Neural cell (in vitro differentiated cells): ENCODE measurements at regions not wholly inside any gene's neighbourhood (a gene's known extent, or its start where the extent isn't known, plus 50 kb on each side); places are given as distances from the start of the nearest gene placed in this dataset.

Experiments used
- H2AFZ ChIP-seq: fragments of 200-600, 300-800 bp; sonication (generic), shearing (Covaris generic); 2 replicates; pipeline ENCODE4 v1.6.0; 2014; ENCODE audit warnings: low read depth, mild to moderate bottlenecking, antibody characterized with exemption, low read length, moderate library complexity
- H3F3A ChIP-seq: fragments of 200-600 bp; shearing (Covaris generic); 2 replicates; pipeline ENCODE4 v1.6.1; 2016; ENCODE audit warnings: mild to moderate bottlenecking, moderate library complexity, mixed read lengths, antibody characterized with exemption, low read length; ENCODE audit not compliant: insufficient read depth, poor library complexity, severe bottlenecking
- H3K27ac ChIP-seq: fragments of 200-600, 300-800 bp; sonication (generic), shearing (Covaris generic); 2 replicates; pipeline ENCODE4 v1.5.1; 2014; ENCODE audit warnings: mild to moderate bottlenecking, low read length, moderate library complexity
- H3K27me3 ChIP-seq: fragments of 300-800, 200-600 bp; sonication (generic), shearing (Covaris generic); 2 replicates; pipeline ENCODE4 v1.6.0; 2014; ENCODE audit warnings: mild to moderate bottlenecking, low read depth, low read length, moderate library complexity; ENCODE audit not compliant: insufficient read depth
- H3K36me3 ChIP-seq: fragments of 300-800, 200-600 bp; sonication (generic), shearing (Covaris generic); 2 replicates; pipeline ENCODE4 v1.5.1; 2014; ENCODE audit warnings: mild to moderate bottlenecking, antibody characterized with exemption, low read length, moderate library complexity; ENCODE audit not compliant: insufficient read depth
- H3K4me2 ChIP-seq: fragments of 300-800, 200-600 bp; sonication (generic), shearing (Covaris generic); 2 replicates; pipeline ENCODE4 v1.6.0; 2014; ENCODE audit warnings: mild to moderate bottlenecking, low read length
- H3K4me3 ChIP-seq: fragments of 300-800, 200-600 bp; sonication (generic), shearing (Covaris generic); 2 replicates; pipeline ENCODE4 v1.5.1; 2014; ENCODE audit warnings: mild to moderate bottlenecking, low read length, moderate library complexity
- H3K79me2 ChIP-seq: fragments of 200-600 bp; shearing (Covaris generic); replicated peaks from 2 replicates; pipeline ENCODE4 v1.6.0; 2014; ENCODE audit warnings: mild to moderate bottlenecking, low read length, moderate library complexity; ENCODE audit not compliant: insufficient read depth
- H3K9ac ChIP-seq: fragments of 300-800, 200-600 bp; sonication (generic), shearing (Covaris generic); 2 replicates; pipeline ENCODE4 v1.6.1; 2016; ENCODE audit warnings: mild to moderate bottlenecking, low read length, mixed read lengths
- H3K9me2 ChIP-seq: fragments of 200-600 bp; shearing (Covaris generic); 2 replicates; pipeline ENCODE4 v1.6.1; 2016; ENCODE audit warnings: mild to moderate bottlenecking, low read length, mixed read lengths; ENCODE audit not compliant: insufficient read depth
- H3K9me3 ChIP-seq: fragments of 200-600, 300-800 bp; sonication (generic), shearing (Covaris generic); 2 replicates; pipeline ENCODE4 v1.6.1; 2016; ENCODE audit warnings: mild to moderate bottlenecking, mixed run types, low read length, moderate library complexity, mixed read lengths
- H4K20me1 ChIP-seq: fragments of 200-600 bp; shearing (Covaris generic); 2 replicates; pipeline ENCODE4 v1.6.1; 2016; ENCODE audit warnings: mild to moderate bottlenecking, mixed run types; ENCODE audit not compliant: insufficient read depth
- CTCF ChIP-seq: fragments of 450-650 bp; IDR thresholded peaks from 2 replicates; pipeline ENCODE4 v1.5.1; 2014; ENCODE audit warnings: antibody characterized with exemption, mild to moderate bottlenecking, moderate library complexity; ENCODE audit not compliant: poor library complexity, severe bottlenecking
- EP300 ChIP-seq: fragments of 450-650 bp; conservative IDR thresholded peaks from 2 replicates; pipeline ENCODE4 v1.6.1; 2014; ENCODE audit warnings: antibody characterized with exemption, mild to moderate bottlenecking, moderate library complexity; ENCODE audit not compliant: poor library complexity, severe bottlenecking
- EZH2 ChIP-seq: fragments of 200-600, 300-800 bp; shearing (Covaris generic), sonication (generic); IDR thresholded peaks from 2 replicates; pipeline ENCODE4 v1.6.1; 2014; ENCODE audit warnings: antibody characterized with exemption, low read length, borderline replicate concordance, mild to moderate bottlenecking; ENCODE audit not compliant: insufficient read depth, poor library complexity, severe bottlenecking
- MXI1 ChIP-seq: fragments of 450-650 bp; conservative IDR thresholded peaks from 2 replicates; pipeline ENCODE4 v1.6.1; 2014; ENCODE audit warnings: antibody characterized with exemption, mild to moderate bottlenecking; ENCODE audit not compliant: poor library complexity, severe bottlenecking
- POLR2AphosphoS5 ChIP-seq: IDR thresholded peaks from 2 replicates; pipeline ENCODE4 v1.6.1; 2012
- RAD21 ChIP-seq: fragments of 450-650 bp; conservative IDR thresholded peaks from 2 replicates; pipeline ENCODE4 v1.6.1; 2014; ENCODE audit warnings: antibody characterized with exemption, mild to moderate bottlenecking, moderate library complexity
- SMC3 ChIP-seq: fragments of 450-650 bp; conservative IDR thresholded peaks from 2 replicates; pipeline ENCODE4 v1.6.1; 2014; ENCODE audit warnings: antibody characterized with exemption, mild to moderate bottlenecking, moderate library complexity; ENCODE audit not compliant: poor library complexity
- TAF1 ChIP-seq: IDR thresholded peaks from 2 replicates; pipeline ENCODE4 v1.6.1; 2012; ENCODE audit warnings: low read depth
- TF ChIP-seq, protein P1 (sequence below): IDR thresholded peaks from 2 replicates; pipeline ENCODE4 v1.6.1; 2012; ENCODE audit warnings: borderline replicate concordance

DNA sequence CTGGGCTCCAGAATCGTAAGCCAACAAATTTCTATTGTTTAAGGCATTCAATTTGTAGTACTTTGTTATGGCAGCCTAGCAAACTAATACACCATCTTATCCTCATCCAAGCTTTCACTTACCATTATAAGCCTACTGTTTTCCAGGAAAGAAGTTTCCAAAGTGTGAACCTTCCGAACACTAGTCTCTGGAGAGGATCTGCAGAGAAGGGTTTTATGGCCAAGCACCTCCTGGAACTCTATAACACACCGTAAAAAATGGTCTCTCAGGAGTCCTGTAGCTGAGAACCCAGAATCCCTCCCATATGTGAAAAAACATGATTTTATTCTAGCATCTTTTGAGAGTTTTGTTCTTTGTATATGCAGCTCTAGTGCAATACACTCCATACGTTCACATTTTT lies 142.1 kb downstream of the POSTN start:
- H3K9ac ChIP-seq, result no peak overlapping the region
- TF ChIP-seq EP300, result no peak
- no peak for TF ChIP-seq RAD21
- TF ChIP-seq MXI1, result no peak
- TF ChIP-seq TAF1, result no peak
- TF ChIP-seq SMC3, result no peak
- no peak for TF ChIP-seq POLR2AphosphoS5
- no peaks in the 10 kb centered on the region for H3F3A ChIP-seq
- no peak overlapping the region for H3K4me2 ChIP-seq
- H3K79me2 ChIP-seq, result no peaks in the 10 kb centered on the region
- no peaks in the 10 kb centered on the region for H4K20me1 ChIP-seq
- H3K27ac ChIP-seq, result no peak overlapping the region
- no peaks in the 10 kb centered on the region for H3K36me3 ChIP-seq
- no peak overlapping the region for H2AFZ ChIP-seq
- no peak overlapping the region for H3K4me3 ChIP-seq
- no peaks in the 10 kb centered on the region for H3K9me3 ChIP-seq
- H3K9me2 ChIP-seq, result no peaks in the 10 kb centered on the region
- H3K27me3 ChIP-seq, result no peaks in the 10 kb centered on the region

GRCh38 chr13:37456041-37456440 lies 142.5 kb downstream of the POSTN start:
- no peak overlapping the region for H3K4me3 ChIP-seq
- no peaks in the 10 kb centered on the region for H3K9me3 ChIP-seq
- no peak overlapping the region for H3K4me2 ChIP-seq
- H3K27ac ChIP-seq, result no peak overlapping the region
- no peak overlapping the region for H3K9ac ChIP-seq
- no peaks in the 10 kb centered on the region for H3K79me2 ChIP-seq
- no peaks in the 10 kb centered on the region for H3F3A ChIP-seq
- TF ChIP-seq CTCF (no peak), RAD21 (no peak), POLR2AphosphoS5 (no peak), SMC3 (no peak), TAF1 (no peak), MXI1 (no peak), EP300 (no peak), EZH2 (no peak)
- TF ChIP-seq, protein P1, sequence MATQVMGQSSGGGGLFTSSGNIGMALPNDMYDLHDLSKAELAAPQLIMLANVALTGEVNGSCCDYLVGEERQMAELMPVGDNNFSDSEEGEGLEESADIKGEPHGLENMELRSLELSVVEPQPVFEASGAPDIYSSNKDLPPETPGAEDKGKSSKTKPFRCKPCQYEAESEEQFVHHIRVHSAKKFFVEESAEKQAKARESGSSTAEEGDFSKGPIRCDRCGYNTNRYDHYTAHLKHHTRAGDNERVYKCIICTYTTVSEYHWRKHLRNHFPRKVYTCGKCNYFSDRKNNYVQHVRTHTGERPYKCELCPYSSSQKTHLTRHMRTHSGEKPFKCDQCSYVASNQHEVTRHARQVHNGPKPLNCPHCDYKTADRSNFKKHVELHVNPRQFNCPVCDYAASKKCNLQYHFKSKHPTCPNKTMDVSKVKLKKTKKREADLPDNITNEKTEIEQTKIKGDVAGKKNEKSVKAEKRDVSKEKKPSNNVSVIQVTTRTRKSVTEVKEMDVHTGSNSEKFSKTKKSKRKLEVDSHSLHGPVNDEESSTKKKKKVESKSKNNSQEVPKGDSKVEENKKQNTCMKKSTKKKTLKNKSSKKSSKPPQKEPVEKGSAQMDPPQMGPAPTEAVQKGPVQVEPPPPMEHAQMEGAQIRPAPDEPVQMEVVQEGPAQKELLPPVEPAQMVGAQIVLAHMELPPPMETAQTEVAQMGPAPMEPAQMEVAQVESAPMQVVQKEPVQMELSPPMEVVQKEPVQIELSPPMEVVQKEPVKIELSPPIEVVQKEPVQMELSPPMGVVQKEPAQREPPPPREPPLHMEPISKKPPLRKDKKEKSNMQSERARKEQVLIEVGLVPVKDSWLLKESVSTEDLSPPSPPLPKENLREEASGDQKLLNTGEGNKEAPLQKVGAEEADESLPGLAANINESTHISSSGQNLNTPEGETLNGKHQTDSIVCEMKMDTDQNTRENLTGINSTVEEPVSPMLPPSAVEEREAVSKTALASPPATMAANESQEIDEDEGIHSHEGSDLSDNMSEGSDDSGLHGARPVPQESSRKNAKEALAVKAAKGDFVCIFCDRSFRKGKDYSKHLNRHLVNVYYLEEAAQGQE, result no peak
- no peaks in the 10 kb centered on the region for H3K27me3 ChIP-seq
- H4K20me1 ChIP-seq, result no peaks in the 10 kb centered on the region
- H3K36me3 ChIP-seq, result no peaks in the 10 kb centered on the region
- H2AFZ ChIP-seq, result no peak overlapping the region
- no peaks in the 10 kb centered on the region for H3K9me2 ChIP-seq

GRCh38 chr13:37453246-37453645 lies 145.3 kb downstream of the POSTN start:
- TF ChIP-seq SMC3 (no peak), RAD21 (no peak), TAF1 (no peak), POLR2AphosphoS5 (no peak), MXI1 (no peak), EP300 (no peak), EZH2 (no peak)
- TF ChIP-seq, protein P1, result no peak
- H3F3A ChIP-seq, result no peaks in the 10 kb centered on the region

More at GRCh38 chr13:37453246-37453645, 145.3 kb downstream of the POSTN start:
- Histone ChIP-seq H3K9me3 (no peaks in the 10 kb centered on the region), H3K27me3 (no peaks in the 10 kb centered on the region), H3K79me2 (no peaks in the 10 kb centered on the region), H3K27ac (no peak overlapping the region), H4K20me1 (no peaks in the 10 kb centered on the region), H3K9me2 (no peaks in the 10 kb centered on the region), H3K36me3 (no peaks in the 10 kb centered on the region), H3K4me3 (no peak overlapping the region), H2AFZ (no peak overlapping the region), H3K9ac (no peak overlapping the region), H3K4me2 (no peak overlapping the region)
